ENCODE measurements at regions not wholly inside any gene's neighbourhood (a gene's known extent, or its start where the extent isn't known, plus 50 kb on each side); places are given as distances from the start of the nearest gene placed in this dataset.

DNA sequence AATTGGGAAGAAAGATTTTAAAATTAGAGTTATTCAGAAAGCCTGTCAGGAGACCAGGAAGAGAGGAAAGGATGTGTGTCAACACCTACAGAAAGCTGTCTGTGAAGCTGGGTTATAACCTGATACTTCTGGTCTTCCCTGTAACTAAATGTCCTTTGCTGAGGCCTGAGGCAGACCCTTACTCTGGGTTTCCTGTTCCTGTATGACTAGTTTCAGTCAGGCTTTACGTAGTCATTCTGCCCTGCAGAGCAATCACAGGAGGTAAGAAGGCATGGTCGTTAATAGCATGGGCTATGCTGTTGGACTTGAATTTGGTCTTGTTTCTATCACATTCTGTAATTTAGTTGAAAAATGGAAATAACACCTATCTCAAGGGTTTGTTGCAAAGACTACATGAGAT is 110.5 kb upstream of the IGFBP7 start:
- no peaks in the 10 kb centered on the region for H3K27me3 ChIP-seq (ENCODE audit: insufficient read depth)
- no peak overlapping the region for H3K27ac ChIP-seq (ENCODE audit: low read depth)
- Mint-ChIP-seq H3K4me1 (peaks cover 10% of the 10 kb centered on the region; the same call in 2 of the 3 replicates), H3K27me3 (ENCODE audit: insufficient read depth, low read depth, poor library complexity) (no peaks in the 10 kb centered on the region), H3K9me3 (peaks cover 16% of the 10 kb centered on the region), H3K27ac (no peak overlapping the region), H3K36me3 (ENCODE audit: low read depth) (peaks cover 8% of the 10 kb centered on the region; the same call in 1 of the 3 replicates), H3K4me3 (no peak overlapping the region)
- peaks cover 3% of the 10 kb centered on the region; the same call in 1 of the 2 replicates for H3K9me2 ChIP-seq (ENCODE audit: insufficient read depth)
- H3F3A ChIP-seq (replicated peaks; ENCODE audit: low read depth): no peaks in the 10 kb centered on the region
- no peak for ATAC-seq
- H4K20me1 ChIP-seq (replicated peaks; ENCODE audit: insufficient read depth): no peaks in the 10 kb centered on the region
- no peak overlapping the region for H3K4me2 ChIP-seq
- no peak overlapping the region for H3K4me3 ChIP-seq
- H3K36me3 ChIP-seq (ENCODE audit: insufficient read depth): no peaks in the 10 kb centered on the region
- no peak overlapping the region for H2AFZ ChIP-seq
- TF ChIP-seq NANOG (IDR thresholded peaks at IDR 0.05; ENCODE audit: borderline replicate concordance) (no peak), EZH2 (IDR thresholded peaks at IDR 0.05; ENCODE audit: low read depth, unreplicated experiment) (no peak), POLR2AphosphoS5 (IDR thresholded peaks at IDR 0.05; ENCODE audit: low read depth) (no peak)
- TF ChIP-seq, protein P1, sequence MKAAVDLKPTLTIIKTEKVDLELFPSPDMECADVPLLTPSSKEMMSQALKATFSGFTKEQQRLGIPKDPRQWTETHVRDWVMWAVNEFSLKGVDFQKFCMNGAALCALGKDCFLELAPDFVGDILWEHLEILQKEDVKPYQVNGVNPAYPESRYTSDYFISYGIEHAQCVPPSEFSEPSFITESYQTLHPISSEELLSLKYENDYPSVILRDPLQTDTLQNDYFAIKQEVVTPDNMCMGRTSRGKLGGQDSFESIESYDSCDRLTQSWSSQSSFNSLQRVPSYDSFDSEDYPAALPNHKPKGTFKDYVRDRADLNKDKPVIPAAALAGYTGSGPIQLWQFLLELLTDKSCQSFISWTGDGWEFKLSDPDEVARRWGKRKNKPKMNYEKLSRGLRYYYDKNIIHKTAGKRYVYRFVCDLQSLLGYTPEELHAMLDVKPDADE (IDR thresholded peaks at IDR 0.05): no peak
- TF ChIP-seq, protein P2, sequence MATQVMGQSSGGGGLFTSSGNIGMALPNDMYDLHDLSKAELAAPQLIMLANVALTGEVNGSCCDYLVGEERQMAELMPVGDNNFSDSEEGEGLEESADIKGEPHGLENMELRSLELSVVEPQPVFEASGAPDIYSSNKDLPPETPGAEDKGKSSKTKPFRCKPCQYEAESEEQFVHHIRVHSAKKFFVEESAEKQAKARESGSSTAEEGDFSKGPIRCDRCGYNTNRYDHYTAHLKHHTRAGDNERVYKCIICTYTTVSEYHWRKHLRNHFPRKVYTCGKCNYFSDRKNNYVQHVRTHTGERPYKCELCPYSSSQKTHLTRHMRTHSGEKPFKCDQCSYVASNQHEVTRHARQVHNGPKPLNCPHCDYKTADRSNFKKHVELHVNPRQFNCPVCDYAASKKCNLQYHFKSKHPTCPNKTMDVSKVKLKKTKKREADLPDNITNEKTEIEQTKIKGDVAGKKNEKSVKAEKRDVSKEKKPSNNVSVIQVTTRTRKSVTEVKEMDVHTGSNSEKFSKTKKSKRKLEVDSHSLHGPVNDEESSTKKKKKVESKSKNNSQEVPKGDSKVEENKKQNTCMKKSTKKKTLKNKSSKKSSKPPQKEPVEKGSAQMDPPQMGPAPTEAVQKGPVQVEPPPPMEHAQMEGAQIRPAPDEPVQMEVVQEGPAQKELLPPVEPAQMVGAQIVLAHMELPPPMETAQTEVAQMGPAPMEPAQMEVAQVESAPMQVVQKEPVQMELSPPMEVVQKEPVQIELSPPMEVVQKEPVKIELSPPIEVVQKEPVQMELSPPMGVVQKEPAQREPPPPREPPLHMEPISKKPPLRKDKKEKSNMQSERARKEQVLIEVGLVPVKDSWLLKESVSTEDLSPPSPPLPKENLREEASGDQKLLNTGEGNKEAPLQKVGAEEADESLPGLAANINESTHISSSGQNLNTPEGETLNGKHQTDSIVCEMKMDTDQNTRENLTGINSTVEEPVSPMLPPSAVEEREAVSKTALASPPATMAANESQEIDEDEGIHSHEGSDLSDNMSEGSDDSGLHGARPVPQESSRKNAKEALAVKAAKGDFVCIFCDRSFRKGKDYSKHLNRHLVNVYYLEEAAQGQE (IDR thresholded peaks at IDR 0.05; ENCODE audit: unreplicated experiment): no peak
- no peak for DNase-seq (ENCODE audit: low spot score)
- peaks cover 6% of the 10 kb centered on the region; the same call in 1 of the 2 replicates for H3K4me1 ChIP-seq (ENCODE audit: insufficient read depth)
- no peaks in the 10 kb centered on the region for H3K79me2 ChIP-seq (replicated peaks; ENCODE audit: insufficient read depth)

DNA sequence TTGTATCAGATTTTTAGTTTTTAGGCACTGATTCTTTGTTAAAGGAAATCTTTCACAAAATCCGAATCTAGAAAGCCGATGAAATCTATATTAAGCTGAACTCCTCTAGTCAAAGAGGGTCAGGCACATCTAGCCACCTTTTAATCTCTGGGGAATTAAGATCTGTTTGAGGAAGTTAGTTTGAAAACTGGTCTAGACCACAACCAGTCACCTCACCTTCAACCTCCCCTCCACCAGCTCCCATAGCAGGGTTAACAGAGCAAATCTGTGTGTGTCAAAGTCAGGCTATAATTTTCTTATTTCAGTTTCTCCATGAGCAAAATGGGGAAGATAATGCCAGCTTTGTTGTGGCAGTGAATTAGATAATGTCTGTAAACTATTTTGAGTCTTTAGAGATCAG is 110.0 kb upstream of the IGFBP7 start:
- H3K27ac Mint-ChIP-seq: no peak overlapping the region
- no peak for DNase-seq (ENCODE audit: low spot score)
- peaks cover 10% of the 10 kb centered on the region; the same call in 2 of the 3 replicates for H3K4me1 Mint-ChIP-seq
- Histone ChIP-seq H3K4me3 (no peak overlapping the region), H3K27me3 (ENCODE audit: insufficient read depth) (no peaks in the 10 kb centered on the region), H3K4me2 (no peak overlapping the region), H3K36me3 (ENCODE audit: insufficient read depth) (no peaks in the 10 kb centered on the region), H4K20me1 (replicated peaks; ENCODE audit: insufficient read depth) (no peaks in the 10 kb centered on the region), H2AFZ (no peak overlapping the region), H3K9me2 (ENCODE audit: insufficient read depth) (peaks cover 3% of the 10 kb centered on the region; the same call in 1 of the 2 replicates), H3K4me1 (ENCODE audit: insufficient read depth) (peaks cover 6% of the 10 kb centered on the region; the same call in 1 of the 2 replicates), H3K79me2 (replicated peaks; ENCODE audit: insufficient read depth) (no peaks in the 10 kb centered on the region), H3K27ac (ENCODE audit: low read depth) (no peak overlapping the region), H3F3A (replicated peaks; ENCODE audit: low read depth) (no peaks in the 10 kb centered on the region)
- no peaks in the 10 kb centered on the region for H3K27me3 Mint-ChIP-seq (ENCODE audit: insufficient read depth, low read depth, poor library complexity)
- H3K36me3 Mint-ChIP-seq (ENCODE audit: low read depth): peaks cover 8% of the 10 kb centered on the region; the same call in 1 of the 3 replicates
- no peak for ATAC-seq
- H3K9me3 Mint-ChIP-seq: peaks cover 13% of the 10 kb centered on the region
- no peak overlapping the region for H3K4me3 Mint-ChIP-seq
- TF ChIP-seq, protein P2 (IDR thresholded peaks at IDR 0.05; ENCODE audit: unreplicated experiment): no peak
- TF ChIP-seq EZH2phosphoT487 (IDR thresholded peaks at IDR 0.05; ENCODE audit: unreplicated experiment): no peak
- no peak for TF ChIP-seq ZNF331 (CRISPR knock-in tag; IDR thresholded peaks at IDR 0.05; ENCODE audit: low read depth)
- no peak for TF ChIP-seq POLR2AphosphoS5 (IDR thresholded peaks at IDR 0.05; ENCODE audit: low read depth)
- TF ChIP-seq STAT1 (IDR thresholded peaks at IDR 0.05; ENCODE audit: unreplicated experiment): no peak
- TF ChIP-seq, protein P1 (IDR thresholded peaks at IDR 0.05): no peak
- TF ChIP-seq, protein P3, sequence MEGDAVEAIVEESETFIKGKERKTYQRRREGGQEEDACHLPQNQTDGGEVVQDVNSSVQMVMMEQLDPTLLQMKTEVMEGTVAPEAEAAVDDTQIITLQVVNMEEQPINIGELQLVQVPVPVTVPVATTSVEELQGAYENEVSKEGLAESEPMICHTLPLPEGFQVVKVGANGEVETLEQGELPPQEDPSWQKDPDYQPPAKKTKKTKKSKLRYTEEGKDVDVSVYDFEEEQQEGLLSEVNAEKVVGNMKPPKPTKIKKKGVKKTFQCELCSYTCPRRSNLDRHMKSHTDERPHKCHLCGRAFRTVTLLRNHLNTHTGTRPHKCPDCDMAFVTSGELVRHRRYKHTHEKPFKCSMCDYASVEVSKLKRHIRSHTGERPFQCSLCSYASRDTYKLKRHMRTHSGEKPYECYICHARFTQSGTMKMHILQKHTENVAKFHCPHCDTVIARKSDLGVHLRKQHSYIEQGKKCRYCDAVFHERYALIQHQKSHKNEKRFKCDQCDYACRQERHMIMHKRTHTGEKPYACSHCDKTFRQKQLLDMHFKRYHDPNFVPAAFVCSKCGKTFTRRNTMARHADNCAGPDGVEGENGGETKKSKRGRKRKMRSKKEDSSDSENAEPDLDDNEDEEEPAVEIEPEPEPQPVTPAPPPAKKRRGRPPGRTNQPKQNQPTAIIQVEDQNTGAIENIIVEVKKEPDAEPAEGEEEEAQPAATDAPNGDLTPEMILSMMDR (conservative IDR thresholded peaks at IDR 0.05; ENCODE audit: low read depth in 2 of 2): no peak
- no peak for TF ChIP-seq CREB1 (CRISPR knock-in tag; IDR thresholded peaks at IDR 0.05; ENCODE audit: low read depth)
- TF ChIP-seq NANOG (IDR thresholded peaks at IDR 0.05; ENCODE audit: borderline replicate concordance): no peak

All from GM23338 (cell line).